ENCODE measurements at regions not wholly inside any gene's neighbourhood (a gene's known extent, or its start where the extent isn't known, plus 50 kb on each side); places are given as distances from the start of the nearest gene placed in this dataset.
"Not testable (repeated sequence)": the region's sequence is repeated elsewhere in the genome, so short reads cannot be mapped to it uniquely, and the experiment has no call there.

DNA sequence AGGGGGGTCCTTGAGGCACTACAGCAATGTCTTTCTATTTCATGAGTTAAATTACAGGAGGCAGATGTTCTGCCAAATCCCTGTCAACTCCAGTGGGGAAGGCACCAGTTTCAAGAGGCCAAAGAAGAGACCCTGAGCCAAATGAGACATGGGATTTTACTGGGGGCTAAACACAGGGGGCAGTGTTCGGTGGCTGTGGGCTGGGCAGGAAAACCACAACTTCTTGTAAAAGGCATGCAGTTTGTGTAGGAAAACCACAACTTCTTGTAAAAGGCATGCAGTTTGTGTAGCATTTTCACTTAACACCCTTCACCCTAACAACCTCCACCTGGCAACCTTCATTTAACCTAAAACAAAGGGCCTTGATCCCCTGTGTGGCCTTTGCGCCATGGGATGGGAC lies 61.0 kb downstream of the POLR2M start:
- no peak for DNase-seq (ENCODE audit: low spot score)

DNA sequence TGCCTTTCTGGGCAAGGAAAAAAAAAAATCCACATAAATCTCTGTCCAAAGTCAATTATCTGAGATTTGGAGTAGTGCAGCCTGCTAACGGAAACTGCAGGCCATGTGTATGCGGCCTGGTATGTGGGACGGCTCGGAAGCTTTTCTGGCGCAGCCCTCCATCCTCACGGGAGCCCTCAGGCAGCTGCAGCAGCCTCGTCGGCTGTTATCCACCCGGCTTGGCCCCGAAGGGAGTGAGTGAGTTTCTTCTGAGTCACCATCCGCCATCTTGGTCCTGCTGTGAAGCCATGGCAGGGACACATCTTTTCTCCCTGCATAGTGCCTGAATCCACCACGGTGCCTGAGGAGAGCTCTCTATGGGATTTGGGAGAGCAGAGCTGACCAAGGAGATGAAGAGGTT lies 62.8 kb downstream of the POLR2M start:
- DNase-seq (ENCODE audit: low spot score), result no peak

DNA sequence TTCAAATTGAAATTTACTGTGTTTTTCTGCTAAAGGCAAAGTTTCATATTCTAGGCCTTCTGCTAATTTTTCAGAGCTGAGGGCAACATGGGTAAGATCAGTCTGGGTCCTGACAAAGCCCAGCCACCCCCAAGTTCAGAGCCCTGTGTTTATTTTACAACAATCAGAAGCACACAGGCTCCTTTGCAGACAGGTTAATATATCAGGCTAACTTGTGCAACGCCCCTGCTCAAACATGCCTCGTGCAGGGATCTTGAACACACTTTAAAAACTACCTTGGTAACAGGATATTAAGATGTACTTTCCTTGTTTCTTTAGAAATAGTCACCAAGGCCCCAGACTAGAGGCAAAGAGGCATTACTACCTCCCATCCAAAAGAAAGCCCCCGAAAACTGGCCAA lies 64.0 kb downstream of the POLR2M start:
- no peak for DNase-seq (ENCODE audit: low spot score)

DNA sequence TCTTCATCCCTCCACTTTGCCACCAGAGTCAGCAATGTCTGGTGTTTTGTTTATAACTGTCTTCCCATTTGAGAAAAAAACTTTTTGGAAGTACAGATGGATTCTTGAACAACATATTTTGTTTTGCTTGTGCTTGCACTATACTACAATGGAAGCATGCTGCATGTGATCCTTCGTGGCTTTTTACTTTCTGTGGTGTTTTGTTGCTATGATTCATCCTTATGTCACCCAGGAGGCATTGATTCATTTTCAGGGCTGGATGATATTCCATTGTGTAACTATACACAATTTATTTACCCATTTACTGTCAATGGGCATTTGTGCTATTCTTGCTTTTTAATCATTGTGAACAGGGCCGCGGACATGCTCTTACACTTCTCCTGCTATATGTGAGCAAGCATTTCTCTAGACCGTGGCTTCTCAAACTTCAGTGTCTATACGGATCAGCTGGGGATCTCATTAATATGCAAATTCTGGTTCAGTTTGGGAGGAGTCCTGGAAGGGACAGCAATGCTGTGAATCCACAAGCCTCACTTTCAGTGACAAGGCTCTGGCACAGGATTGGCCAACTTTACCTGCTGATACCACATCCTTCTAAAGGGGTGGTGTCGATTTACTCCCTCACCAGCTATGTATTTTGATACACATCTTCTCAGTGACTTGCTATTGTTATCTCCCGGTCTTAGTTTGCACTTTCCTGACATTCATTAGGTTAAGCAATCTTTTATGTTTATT lies 65.9 kb downstream of the POLR2M start:
- no peak for DNase-seq (ENCODE audit: low spot score)

DNA sequence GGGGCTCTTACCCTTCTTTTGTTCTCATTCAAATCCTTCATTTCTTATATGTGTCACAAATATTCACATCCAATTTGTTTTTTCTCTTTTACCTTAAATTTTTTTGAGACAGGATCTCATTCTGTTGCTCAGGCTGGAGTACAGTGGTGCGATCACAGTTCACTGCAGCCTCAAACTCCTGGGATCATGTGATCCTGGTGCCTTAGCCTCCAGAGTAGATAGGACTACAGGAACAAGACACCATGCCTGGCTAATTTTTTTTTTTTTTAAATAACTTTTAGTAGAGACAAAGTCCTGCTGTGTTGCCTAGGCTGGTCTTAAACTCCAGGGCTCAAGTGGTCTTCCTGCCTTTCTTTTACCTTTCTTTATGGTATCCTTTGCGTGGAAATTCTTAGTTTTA lies 66.5 kb downstream of the POLR2M start:
- no peak for DNase-seq (ENCODE audit: low spot score)

DNA sequence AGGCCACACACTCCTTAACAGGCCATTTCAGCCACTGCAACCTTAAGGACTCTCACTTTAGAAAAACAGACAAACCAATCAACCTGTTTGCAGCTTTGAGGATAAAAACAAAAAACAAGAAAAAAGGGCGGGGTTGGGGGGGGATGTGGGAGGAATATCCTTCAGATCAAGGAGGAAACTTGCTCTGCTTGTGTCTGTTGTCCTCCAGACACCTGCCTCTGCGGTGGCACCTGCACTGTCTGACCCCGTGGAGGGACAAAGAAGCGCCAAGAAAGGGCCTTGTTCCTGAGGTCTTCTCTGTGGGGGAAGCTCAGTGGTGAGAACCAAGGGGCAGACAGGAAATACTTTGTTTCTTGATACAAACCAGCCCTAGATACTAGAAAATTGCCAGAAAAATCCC lies 70.5 kb downstream of the POLR2M start:
- no peak for DNase-seq (ENCODE audit: low spot score)

DNA sequence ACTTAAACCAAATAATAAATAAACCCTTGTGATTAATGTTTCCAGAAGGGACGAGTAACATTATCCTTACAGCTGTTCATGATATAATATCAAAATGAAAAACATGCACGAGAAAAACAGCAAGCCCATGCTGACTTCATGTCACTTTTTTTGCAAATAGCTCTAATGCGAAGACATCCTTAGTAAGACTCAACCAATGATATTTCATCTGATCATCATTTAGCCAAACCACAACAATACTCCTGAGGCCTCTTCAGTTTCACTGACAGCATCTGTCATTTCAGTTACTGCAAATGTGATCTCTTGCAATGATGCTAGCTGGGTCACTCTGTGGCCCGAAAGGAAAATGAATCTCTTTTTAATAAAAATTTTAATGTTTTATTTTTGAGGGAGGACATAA lies 74.0 kb downstream of the POLR2M start:
- DNase-seq (ENCODE audit: low spot score), result no peak

DNA sequence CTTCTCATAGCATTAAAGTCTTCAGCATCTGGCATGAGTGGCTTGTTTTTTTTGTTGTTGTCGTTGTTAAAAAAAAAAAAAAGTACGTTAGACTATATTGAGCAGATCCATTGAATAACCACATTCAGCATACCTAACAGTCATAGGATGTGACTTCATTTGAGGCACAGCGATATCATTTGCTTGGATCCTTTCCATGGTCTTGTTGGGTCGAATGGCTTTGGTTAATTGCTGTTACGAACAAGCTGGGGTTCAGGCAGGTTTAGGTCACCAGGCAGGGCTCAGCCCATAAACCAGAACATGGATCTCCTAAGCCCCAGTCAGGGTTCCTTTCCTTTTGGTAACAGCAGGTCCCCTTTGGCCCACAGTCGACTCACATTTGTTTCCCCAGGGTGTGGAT lies 76.2 kb downstream of the POLR2M start:
- no peak for DNase-seq (ENCODE audit: low spot score)

DNA sequence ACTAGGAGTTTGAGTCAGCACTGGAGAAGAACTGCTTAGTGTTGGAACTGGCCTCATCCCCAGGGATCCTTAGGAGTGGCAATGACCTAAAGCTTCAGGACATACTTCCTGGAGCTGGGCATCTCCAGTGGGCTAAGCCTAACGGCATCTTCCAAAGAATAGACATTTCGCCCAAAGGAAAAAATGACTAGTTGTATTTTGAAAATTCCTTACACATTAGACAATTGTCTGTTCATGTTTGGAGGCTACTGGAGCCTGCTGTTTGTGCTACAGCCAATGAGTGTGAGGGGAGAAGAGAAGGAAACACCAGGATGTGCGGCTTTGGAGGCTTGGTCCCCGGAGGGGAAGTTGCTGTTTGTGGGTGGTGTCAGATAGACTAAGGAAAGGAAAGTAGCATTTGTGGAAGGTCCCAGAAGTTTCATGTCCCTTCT lies 77.6 kb downstream of the POLR2M start:
- DNase-seq (ENCODE audit: low spot score), result no peak

DNA sequence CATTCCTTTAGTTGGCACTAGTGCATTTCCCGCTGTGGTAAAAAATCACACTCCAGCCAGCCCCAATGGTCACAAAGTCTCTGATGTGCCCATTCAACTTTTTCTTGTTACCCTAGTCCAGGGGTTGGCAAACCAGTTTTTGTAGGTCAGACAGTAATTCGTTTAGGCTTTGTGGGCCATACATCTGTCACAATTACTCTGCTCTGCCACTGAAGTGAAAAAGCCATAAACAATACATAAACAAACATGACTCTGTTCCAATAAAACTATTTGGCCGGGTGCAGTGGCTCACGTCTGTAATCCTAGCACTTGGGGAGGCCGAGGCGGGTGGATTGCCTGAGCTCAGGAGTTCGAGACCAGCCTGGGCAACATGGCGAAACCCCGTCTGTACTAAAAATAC lies 78.5 kb downstream of the POLR2M start:
- DNase-seq (ENCODE audit: low spot score), result no peak

DNA sequence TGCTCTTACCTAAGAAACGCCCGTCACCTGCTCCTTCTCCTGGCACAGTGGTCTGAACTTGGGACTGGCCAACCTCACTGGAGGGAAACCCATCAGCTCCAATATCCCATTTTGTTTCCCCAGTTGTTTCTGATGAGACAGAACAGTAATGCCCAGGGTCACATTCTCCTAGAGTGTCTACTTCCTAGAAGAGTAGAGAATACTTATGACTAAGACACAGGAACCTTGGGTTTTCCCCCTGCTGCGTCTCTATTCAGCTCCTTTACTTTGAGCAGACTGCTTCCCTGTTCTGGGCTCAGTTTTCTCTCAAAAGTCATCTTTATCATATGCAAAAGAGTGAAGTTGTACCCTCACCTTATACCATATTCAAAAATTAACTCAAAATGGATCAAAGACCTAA lies 79.4 kb downstream of the POLR2M start:
- DNase-seq (ENCODE audit: low spot score), result no peak

DNA sequence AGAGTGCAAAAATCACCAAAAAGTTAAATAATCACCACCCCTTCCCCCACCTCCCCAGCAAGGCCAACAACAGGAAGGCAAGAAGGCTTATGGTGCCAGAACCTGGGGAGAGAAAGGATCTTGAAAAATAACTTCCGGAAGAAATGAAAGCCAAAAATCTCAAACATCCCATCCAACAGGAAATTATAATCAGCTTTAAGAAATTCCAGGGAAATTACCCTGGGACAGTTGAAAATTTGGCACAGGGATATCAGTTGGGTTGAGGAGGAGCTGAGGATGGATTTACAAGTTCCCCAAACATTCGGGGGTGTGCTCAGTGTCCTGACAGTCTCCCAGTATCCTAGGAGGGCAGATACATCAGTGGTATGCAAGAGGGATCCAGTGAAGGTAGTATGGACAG lies 82.7 kb downstream of the POLR2M start:
- DNase-seq (ENCODE audit: low spot score), result no peak

DNA sequence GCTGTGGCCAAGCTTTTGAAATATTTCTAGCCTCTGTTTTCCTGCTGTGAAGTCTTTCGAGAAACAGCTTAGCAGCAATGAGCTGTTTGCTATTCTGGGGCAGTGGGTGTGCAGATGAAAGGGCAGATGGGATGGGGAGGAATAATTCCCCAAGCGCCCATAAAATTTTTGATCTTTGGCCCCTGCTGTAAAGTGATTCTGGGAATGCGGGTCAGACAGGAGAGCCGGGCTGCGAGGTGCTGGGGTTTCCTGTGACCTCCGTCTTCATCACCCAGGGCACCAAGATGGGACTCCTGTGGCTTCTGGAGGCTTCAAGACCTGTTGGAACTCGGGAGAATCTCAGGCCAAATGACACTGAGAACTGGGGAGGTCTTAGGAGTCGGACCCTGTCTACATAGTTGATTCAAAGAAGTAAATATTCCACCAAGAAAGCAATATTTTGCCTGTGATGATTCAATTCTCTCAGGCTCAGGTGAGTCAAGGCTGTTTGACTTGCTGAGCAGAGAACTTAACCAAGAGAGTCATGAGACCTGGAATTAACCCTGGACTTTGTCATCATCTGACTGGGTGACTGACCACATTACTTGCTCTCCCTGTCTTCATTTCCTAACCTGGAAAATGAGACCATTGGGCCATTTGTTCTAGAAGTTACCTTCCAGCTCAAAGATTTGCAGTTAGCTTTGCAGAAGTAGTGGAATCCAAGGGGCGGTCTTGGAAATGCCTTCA lies 86.4 kb downstream of the POLR2M start:
- DNase-seq (ENCODE audit: low spot score), result no peak

DNA sequence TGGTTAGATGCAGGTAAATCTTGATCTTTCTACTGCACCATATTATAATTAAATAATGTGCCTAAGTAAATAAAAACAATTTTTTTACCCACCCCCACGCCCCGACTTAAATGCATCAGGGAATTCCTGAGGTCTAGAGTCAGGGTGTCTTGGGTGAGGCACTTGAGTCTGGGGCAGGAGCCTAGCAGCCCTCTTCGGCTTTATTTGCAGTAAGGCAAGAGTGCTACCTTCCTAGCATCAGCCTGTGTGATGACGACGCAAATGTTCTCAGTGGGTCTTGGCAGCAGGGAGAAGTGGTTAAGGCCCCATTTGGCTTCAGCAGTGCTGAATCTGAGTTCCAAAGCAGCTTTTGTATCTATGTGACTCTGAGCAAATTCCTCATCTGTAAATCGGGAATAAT lies 88.7 kb downstream of the POLR2M start:
- DNase-seq (ENCODE audit: low spot score), result no peak

DNA sequence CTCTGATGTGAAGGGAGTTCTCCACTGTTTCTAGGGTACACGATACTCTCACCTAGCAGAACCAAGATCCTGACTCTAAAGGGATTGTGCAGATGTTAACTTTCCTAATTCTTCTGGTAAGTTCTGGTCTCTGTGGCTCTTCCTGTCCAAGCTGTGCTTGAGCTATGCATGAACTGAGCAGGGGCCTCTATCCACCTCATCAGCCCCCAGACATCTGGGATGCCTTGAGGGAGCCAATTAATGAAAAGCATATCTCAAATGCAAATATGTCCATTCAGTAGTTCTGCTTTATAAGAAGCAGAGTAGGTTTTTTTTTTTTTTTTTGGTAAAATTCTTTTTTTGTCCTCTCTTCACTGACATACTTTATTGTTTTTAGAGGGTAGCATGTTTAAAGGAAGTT lies 89.6 kb downstream of the POLR2M start:
- no peak for DNase-seq (ENCODE audit: low spot score)

DNA sequence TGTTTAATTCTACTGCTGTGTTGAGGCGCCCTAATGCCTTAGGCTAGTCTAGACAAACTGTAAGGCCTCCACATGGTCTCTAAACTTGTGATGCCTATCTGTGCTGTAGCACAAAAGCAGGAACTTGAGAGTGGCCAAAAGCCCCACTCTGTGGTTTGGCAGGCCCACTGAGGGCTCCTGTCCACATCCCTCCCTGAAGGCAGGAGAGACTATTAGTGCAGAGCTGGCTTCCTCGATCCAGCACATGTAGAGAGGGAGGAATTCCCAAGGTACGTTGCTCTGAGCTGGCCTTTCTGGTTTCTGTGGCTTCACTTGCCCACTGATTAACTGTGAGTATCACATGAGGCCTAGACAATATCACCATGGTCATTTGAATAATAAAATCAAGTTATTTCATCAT lies 90.6 kb downstream of the POLR2M start:
- no peak for DNase-seq (ENCODE audit: low spot score)

DNA sequence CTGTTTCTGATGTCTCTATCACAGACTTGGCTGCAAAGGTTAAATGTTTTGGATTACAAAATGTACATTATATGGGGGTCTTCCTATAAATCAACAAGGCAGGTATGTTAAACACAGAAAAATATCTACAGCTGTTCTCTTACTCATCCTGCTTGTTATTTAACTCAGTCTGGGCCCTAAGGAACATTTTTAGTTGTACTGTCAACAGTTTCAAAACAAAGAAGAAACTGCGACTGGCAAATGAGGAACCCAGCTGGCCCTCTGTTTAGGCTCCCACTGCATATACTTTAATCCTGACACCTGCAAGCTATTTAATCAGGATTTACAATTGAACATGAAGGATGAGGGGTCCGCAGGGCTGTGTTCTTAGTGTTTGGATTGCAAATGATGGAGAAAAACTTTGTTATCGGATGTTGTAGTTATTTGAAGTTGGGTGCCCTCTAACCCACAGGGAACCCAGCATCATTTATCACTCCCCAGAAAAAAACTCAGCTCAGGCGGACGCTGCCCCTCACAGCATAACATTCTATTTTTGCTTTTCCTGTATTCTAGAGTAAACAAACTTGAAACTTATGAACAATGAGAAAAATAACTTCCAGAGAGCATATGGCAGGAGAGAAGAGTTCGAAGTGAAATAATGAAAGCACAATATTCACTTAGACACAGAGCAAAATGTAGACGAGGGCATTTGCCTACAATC lies 91.2 kb downstream of the POLR2M start:
- no peak for DNase-seq (ENCODE audit: low spot score)

DNA sequence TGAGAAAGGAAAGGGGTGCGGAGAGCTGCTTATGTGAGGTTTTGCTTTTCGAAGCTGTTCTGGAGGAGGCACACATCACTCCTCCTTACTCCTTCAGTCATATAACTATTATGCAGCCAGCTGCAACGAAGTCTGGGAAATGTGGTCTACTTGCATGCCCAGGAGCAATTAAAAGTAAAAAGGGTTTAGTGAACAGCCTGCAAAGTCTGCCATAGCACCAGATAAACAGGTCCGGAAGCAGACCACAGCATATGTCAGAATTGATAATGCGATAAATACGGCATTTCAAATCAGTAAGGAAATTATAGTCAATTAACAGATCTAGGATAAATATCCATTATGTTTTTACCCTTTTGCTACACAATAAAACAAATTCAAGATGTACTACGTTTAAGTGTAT lies 99.5 kb downstream of the POLR2M start:
- DNase-seq (ENCODE audit: low spot score), result no peak

DNA sequence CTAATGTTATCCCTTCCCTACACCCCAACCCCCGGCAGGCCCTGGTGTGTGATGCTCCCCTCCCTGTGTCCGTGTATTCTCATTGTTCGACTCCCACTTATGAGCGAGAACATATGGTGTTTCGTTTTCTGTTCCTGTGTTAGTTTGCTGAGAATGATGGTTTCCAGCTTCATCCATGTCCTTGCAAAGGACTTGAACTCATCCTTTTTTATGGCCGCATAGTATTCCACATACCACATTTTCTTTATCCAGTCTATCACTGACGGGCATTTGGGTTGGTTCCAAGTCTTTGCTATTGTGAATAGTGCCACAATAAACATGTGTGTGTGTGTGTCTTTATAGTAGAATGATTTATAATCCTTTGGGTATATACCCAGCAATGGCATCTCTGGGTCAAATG lies 102.8 kb downstream of the POLR2M start:
- not testable (repeated sequence) for DNase-seq (ENCODE audit: low spot score)

DNA sequence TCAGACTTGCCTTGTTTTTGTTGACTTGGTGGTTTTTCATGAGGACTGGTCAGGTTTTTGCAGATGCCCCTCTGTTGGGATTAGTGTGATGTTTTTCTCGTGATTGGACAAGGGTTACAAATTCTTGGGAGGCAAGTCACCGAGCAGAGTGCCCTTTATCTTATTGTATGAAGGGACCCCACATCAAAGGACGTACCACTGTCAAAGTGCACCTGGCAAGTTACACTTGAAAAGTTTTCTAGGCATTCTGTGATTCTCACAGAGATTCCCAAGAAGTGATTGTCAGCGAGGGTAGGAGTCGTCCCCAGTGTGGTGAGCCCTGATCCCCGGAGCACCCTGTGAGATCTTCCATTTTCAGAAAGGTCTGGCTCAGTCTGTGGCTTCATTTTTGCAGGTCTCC lies 110.1 kb downstream of the POLR2M start:
- no peak for DNase-seq (ENCODE audit: low spot score)

DNA sequence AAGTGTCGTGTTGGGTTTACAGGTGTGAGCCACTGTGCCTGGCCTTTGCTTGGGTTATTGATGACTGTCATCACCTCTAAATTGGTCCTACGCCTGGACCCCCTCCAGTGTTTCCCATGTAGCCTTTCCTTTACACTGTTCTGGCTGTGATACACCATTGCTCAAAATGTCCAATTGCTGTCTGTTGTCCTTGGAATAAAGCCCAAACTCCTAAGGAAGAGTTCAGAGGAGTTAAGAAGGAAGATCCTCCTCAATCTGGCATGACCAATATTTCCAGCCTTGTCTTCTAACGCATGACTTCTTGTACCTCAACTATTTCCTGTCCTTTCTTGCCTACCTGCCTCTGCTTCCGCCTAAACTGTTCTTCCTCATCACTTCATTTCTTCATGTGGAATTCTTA lies 113.1 kb downstream of the POLR2M start:
- no peak for DNase-seq (ENCODE audit: low spot score)

DNA sequence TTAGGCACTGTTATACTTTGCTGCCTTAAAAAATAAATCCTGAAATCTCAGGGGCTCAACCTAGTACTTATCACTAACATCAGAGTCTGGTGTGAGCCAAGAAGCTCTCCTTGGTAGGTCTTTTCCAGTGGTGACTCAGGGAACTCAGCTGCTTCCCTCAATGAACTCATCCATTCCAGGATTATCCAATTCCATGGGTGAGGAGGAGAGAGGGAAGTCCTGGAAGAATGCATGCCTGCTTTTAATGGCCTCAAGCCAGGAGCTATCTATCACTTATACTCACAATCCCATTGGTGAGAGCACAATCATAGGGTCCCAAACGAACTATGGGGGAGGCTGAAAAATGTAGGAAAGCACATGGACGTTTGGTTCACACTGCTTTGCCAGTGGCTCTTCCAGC lies 113.6 kb downstream of the POLR2M start:
- no peak for DNase-seq (ENCODE audit: low spot score)

DNA sequence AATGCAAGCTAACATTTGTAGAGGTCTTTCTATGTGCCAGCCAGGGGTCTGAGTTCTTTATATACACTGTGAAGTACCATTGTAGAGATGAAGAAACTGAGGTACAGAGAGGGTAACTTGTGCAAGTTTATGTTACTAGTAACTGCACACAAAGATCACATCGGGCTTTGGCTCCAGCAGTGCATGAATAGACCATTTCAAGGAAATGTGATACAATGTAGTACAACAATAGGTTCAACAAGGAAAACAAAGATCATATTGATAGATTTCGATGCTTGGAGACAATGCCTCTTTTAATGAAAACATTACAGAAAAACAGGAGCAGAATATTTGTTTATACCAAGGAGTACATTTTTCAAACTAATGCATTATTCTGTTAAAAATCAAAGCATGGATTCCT lies 115.3 kb downstream of the POLR2M start:
- no peak for DNase-seq (ENCODE audit: low spot score)

Measured in ecto neural progenitor cell (in vitro differentiated cells).